OCI-LY1 (cell line): ENCODE measurements at regions not wholly inside any gene's neighbourhood (a gene's known extent, or its start where the extent isn't known, plus 50 kb on each side); places are given as distances from the start of the nearest gene placed in this dataset.

Source experiments
- CTCF ChIP-seq: fragments of 200-600 bp; sonication (generic), shearing (Covaris generic); IDR thresholded peaks from 2 replicates; pipeline ENCODE4 v1.5.1; 2017; ENCODE audit warnings: mild to moderate bottlenecking, antibody characterized with exemption, low read length, moderate library complexity, mixed read lengths
- EZH2 ChIP-seq: fragments of 200-600 bp; sonication (generic), shearing (Covaris generic); IDR thresholded peaks from 2 replicates; pipeline ENCODE4 v1.8.0; 2017; ENCODE audit warnings: borderline replicate concordance, mixed run types, mild to moderate bottlenecking, antibody characterized with exemption, low read length, moderate library complexity, mixed read lengths

- TF ChIP-seq CTCF (no peak), EZH2 (no peak)
Observed at GRCh38 chr6:170178561-170179477, 112.1 kb downstream of the DLL1 start.
